ENCODE measurements at regions not wholly inside any gene's neighbourhood (a gene's known extent, or its start where the extent isn't known, plus 50 kb on each side); places are given as distances from the start of the nearest gene placed in this dataset.

- H3K36me3 ChIP-seq (replicated peaks in 1 of 2; ENCODE audit: control insufficient read depth in 1 of 2, insufficient read depth in 2 of 2, low read length in 1 of 2), result no peaks in the 10 kb centered on the region
- POLR2A ChIA-PET, result no interaction called here
- no peaks in the 10 kb centered on the region; a peak in 1 of 4 replicates for H3K4me1 ChIP-seq (ENCODE audit: control insufficient read depth in 1 of 2, insufficient read depth in 2 of 2, low read depth in 1 of 2, low read length in 1 of 2)
- no peak overlapping the region for H3K27ac ChIP-seq (ENCODE audit: low read depth in 2 of 2, low read length in 1 of 2)
- no peaks in the 10 kb centered on the region for H3K9me2 ChIP-seq
- TF ChIP-seq FOSL2 (IDR thresholded peaks at IDR 0.05; ENCODE audit: borderline replicate concordance, low read depth) (no peak), RFX5 (IDR thresholded peaks at IDR 0.05; ENCODE audit: low read length) (no peak), FOXJ3 (CRISPR knock-in tag; IDR thresholded peaks at IDR 0.05) (no peak)
- no peak overlapping the region for H3K9ac ChIP-seq
- H3K4me2 ChIP-seq, result no peak overlapping the region
- H3K79me2 ChIP-seq (ENCODE audit: insufficient read depth), result no peaks in the 10 kb centered on the region
- no peaks in the 10 kb centered on the region for H4K20me1 ChIP-seq (ENCODE audit: insufficient read depth)
- H3F3A ChIP-seq (replicated peaks; ENCODE audit: insufficient read depth), result peaks cover 5% of the 10 kb centered on the region
- no peak for DNase-seq
- CTCF ChIA-PET, result no interaction called here
- H3K9me3 ChIP-seq, result no peaks in the 10 kb centered on the region
- no peaks in the 10 kb centered on the region for H3K27me3 ChIP-seq (ENCODE audit: insufficient read depth)
- H3K4me3 ChIP-seq (ENCODE audit: low read depth in 2 of 2, low read length in 1 of 2), result no peak overlapping the region
- no peak overlapping the region for H2AFZ ChIP-seq (ENCODE audit: low read depth)
- 87% methylated on average over 1 of the region's 1 CpG for WGBS (ENCODE audit: low lambda C conversion rate)
Measured at GRCh38 chr13:70995338-70995737, 871.7 kb downstream of the DACH1 start.

GRCh38 chr13:70994191-70994590 is 872.8 kb downstream of the DACH1 start:
- POLR2A ChIA-PET, result no interaction called here
- H2AFZ ChIP-seq (ENCODE audit: low read depth), result no peak overlapping the region
- no peaks in the 10 kb centered on the region for H3K9me3 ChIP-seq
- H3K27me3 ChIP-seq (ENCODE audit: insufficient read depth), result no peaks in the 10 kb centered on the region
- H3K36me3 ChIP-seq (replicated peaks in 1 of 2; ENCODE audit: control insufficient read depth in 1 of 2, insufficient read depth in 2 of 2, low read length in 1 of 2), result no peaks in the 10 kb centered on the region
- DNase-seq, result no peak
- H3K79me2 ChIP-seq (ENCODE audit: insufficient read depth), result no peaks in the 10 kb centered on the region
- no peaks in the 10 kb centered on the region for H4K20me1 ChIP-seq (ENCODE audit: insufficient read depth)
- H3K27ac ChIP-seq (ENCODE audit: low read depth in 2 of 2, low read length in 1 of 2), result no peak overlapping the region
- H3K9me2 ChIP-seq, result no peaks in the 10 kb centered on the region
- CTCF ChIA-PET, result no interaction called here
- peaks cover 5% of the 10 kb centered on the region for H3F3A ChIP-seq (replicated peaks; ENCODE audit: insufficient read depth)
- no peak overlapping the region for H3K4me2 ChIP-seq
- no peaks in the 10 kb centered on the region; a peak in 1 of 4 replicates for H3K4me1 ChIP-seq (ENCODE audit: control insufficient read depth in 1 of 2, insufficient read depth in 2 of 2, low read depth in 1 of 2, low read length in 1 of 2)
- TF ChIP-seq MAX (IDR thresholded peaks at IDR 0.05; ENCODE audit: low read depth), result no peak
- no peak for TF ChIP-seq RCOR1 (IDR thresholded peaks at IDR 0.05; ENCODE audit: low read length)
- no peak for TF ChIP-seq GATA2 (CRISPR knock-in tag; IDR thresholded peaks at IDR 0.05)
- TF ChIP-seq, protein P1, sequence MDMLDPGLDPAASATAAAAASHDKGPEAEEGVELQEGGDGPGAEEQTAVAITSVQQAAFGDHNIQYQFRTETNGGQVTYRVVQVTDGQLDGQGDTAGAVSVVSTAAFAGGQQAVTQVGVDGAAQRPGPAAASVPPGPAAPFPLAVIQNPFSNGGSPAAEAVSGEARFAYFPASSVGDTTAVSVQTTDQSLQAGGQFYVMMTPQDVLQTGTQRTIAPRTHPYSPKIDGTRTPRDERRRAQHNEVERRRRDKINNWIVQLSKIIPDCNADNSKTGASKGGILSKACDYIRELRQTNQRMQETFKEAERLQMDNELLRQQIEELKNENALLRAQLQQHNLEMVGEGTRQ (IDR thresholded peaks at IDR 0.05; ENCODE audit: borderline replicate concordance, low read depth, low read length), result no peak
- no peak for TF ChIP-seq IRF3 (IDR thresholded peaks at IDR 0.05; ENCODE audit: low read depth, low read length)
- no peak overlapping the region for H3K9ac ChIP-seq
- H3K4me3 ChIP-seq (ENCODE audit: low read depth in 2 of 2, low read length in 1 of 2), result no peak overlapping the region
- WGBS (ENCODE audit: low lambda C conversion rate), result 91% methylated on average over 1 of the region's 1 CpG

DNA sequence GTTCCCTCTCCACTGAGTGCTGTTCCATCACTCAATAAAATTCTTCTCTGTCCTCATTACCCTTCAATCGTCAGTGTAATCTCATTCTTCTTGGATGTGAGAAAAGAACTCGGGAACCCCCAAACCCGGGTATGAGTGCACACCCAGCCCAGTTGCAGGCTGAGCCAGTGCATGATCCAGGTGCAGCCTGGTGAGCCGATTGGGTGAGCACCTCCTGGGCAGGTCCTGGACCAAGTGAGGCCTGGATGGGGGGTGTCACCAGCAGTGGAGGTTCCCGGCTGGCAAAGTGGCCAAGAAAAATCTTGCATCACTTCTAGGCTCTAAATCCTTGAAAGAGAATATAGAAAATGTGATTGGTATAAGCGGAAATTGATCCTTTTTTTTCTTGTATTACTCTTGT is 878.8 kb upstream of the KLHL1 start:
- Histone ChIP-seq H3K4me3 (ENCODE audit: low read depth in 2 of 2, low read length in 1 of 2) (no peak overlapping the region), H2AFZ (ENCODE audit: low read depth) (no peak overlapping the region), H3K9me2 (no peaks in the 10 kb centered on the region), H3K27me3 (ENCODE audit: insufficient read depth) (no peaks in the 10 kb centered on the region), H3K9me3 (no peaks in the 10 kb centered on the region), H3K4me1 (ENCODE audit: control insufficient read depth in 1 of 2, insufficient read depth in 2 of 2, low read depth in 1 of 2, low read length in 1 of 2) (no peaks in the 10 kb centered on the region), H3K9ac (no peak overlapping the region), H3K36me3 (replicated peaks in 1 of 2; ENCODE audit: control insufficient read depth in 1 of 2, insufficient read depth in 2 of 2, low read length in 1 of 2) (no peaks in the 10 kb centered on the region), H3K4me2 (no peak overlapping the region), H3K27ac (ENCODE audit: low read depth in 2 of 2, low read length in 1 of 2) (no peak overlapping the region), H3K79me2 (ENCODE audit: insufficient read depth) (no peaks in the 10 kb centered on the region), H4K20me1 (ENCODE audit: insufficient read depth) (no peaks in the 10 kb centered on the region), H3F3A (replicated peaks; ENCODE audit: insufficient read depth) (no peaks in the 10 kb centered on the region)
- ChIA-PET POLR2A (no interaction called here), CTCF (no interaction called here)
- DNase-seq, result no peak
- WGBS (ENCODE audit: low lambda C conversion rate), result 75% methylated on average over 6 of the region's 6 CpGs
- TF ChIP-seq EP300 (IDR thresholded peaks at IDR 0.05; ENCODE audit: borderline replicate concordance in 1 of 2, low read depth in 1 of 2, low read length in 1 of 2) (no peak), RFX5 (IDR thresholded peaks at IDR 0.05; ENCODE audit: low read length) (no peak), RAD21 (IDR thresholded peaks at IDR 0.05; ENCODE audit: low read length) (no peak), GABPA (IDR thresholded peaks at IDR 0.05; ENCODE audit: low read depth) (no peak), TEAD4 (IDR thresholded peaks at IDR 0.05; ENCODE audit: borderline replicate concordance, insufficient read depth) (no peak)
- TF ChIP-seq, protein P2, sequence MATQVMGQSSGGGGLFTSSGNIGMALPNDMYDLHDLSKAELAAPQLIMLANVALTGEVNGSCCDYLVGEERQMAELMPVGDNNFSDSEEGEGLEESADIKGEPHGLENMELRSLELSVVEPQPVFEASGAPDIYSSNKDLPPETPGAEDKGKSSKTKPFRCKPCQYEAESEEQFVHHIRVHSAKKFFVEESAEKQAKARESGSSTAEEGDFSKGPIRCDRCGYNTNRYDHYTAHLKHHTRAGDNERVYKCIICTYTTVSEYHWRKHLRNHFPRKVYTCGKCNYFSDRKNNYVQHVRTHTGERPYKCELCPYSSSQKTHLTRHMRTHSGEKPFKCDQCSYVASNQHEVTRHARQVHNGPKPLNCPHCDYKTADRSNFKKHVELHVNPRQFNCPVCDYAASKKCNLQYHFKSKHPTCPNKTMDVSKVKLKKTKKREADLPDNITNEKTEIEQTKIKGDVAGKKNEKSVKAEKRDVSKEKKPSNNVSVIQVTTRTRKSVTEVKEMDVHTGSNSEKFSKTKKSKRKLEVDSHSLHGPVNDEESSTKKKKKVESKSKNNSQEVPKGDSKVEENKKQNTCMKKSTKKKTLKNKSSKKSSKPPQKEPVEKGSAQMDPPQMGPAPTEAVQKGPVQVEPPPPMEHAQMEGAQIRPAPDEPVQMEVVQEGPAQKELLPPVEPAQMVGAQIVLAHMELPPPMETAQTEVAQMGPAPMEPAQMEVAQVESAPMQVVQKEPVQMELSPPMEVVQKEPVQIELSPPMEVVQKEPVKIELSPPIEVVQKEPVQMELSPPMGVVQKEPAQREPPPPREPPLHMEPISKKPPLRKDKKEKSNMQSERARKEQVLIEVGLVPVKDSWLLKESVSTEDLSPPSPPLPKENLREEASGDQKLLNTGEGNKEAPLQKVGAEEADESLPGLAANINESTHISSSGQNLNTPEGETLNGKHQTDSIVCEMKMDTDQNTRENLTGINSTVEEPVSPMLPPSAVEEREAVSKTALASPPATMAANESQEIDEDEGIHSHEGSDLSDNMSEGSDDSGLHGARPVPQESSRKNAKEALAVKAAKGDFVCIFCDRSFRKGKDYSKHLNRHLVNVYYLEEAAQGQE (IDR thresholded peaks at IDR 0.05; ENCODE audit: low read depth, low read length), result no peak
- TF ChIP-seq, protein P3, sequence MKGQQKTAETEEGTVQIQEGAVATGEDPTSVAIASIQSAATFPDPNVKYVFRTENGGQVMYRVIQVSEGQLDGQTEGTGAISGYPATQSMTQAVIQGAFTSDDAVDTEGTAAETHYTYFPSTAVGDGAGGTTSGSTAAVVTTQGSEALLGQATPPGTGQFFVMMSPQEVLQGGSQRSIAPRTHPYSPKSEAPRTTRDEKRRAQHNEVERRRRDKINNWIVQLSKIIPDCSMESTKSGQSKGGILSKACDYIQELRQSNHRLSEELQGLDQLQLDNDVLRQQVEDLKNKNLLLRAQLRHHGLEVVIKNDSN (IDR thresholded peaks at IDR 0.05; ENCODE audit: borderline replicate concordance, low read depth), result no peak
- TF ChIP-seq, protein P1 (IDR thresholded peaks at IDR 0.05; ENCODE audit: borderline replicate concordance, low read depth, low read length), result no peak
